Transverse colon (tissue), 4 donors: ENCODE measurements at regions not wholly inside any gene's neighbourhood (a gene's known extent, or its start where the extent isn't known, plus 50 kb on each side); places are given as distances from the start of the nearest gene placed in this dataset.

Source experiments
- DNase-seq: peaks from one replicate; pipeline ENCODE4 v3.0.0-alpha.2; 2019
- H3K27ac ChIP-seq, 4 donors: fragments of 200-600 bp; sonication (generic); 2 replicates each; pipeline ENCODE4 v1.5.1; 2016 to 2018; ENCODE audit warnings: inconsistent platforms in 4 of 4
- H3K27me3 ChIP-seq: fragments of 200-600 bp; sonication (generic); 2 replicates; pipeline ENCODE4 v1.5.1; 2017; ENCODE audit warnings: inconsistent platforms
- H3K36me3 ChIP-seq, 4 donors: fragments of 200-600 bp; sonication (generic); 2 replicates each; pipeline ENCODE4 v1.5.1; 2017 to 2019; ENCODE audit warnings: inconsistent platforms in 4 of 4
- H3K4me1 ChIP-seq, 4 donors: fragments of 200-600 bp; sonication (generic); 2 replicates each; pipeline ENCODE4 v1.5.1; 2017 to 2020; ENCODE audit warnings: inconsistent platforms in 4 of 4
- H3K4me3 ChIP-seq, 4 donors: fragments of 200-600 bp; sonication (generic); 1 replicate in 1 of 4; 2 replicates in 3 of 4; pipeline versions ENCODE4 v1.5.1 to v1.6.1; 2017 to 2019; ENCODE audit warnings: inconsistent platforms in 4 of 4
- H3K9me3 ChIP-seq, 2 donors: fragments of 200-600 bp; sonication (generic); 2 replicates each; pipeline ENCODE4 v1.5.1; 2017 to 2019; ENCODE audit warnings: inconsistent platforms in 2 of 2
- EP300 ChIP-seq: sonication (generic); formaldehyde crosslinking; IDR thresholded peaks from one replicate; pipeline ENCODE4 v1.6.1; 2017; ENCODE audit warnings: antibody characterized with exemption, low read depth
- POLR2A ChIP-seq: fragments of 450-650 bp; IDR thresholded peaks from one replicate; pipeline ENCODE4 v1.6.1; 2016; ENCODE audit warnings: antibody characterized with exemption, mild to moderate bottlenecking, moderate library complexity
- POLR2AphosphoS5 ChIP-seq, 3 donors: sonication (generic); formaldehyde crosslinking; IDR thresholded peaks; one replicate each; pipeline ENCODE4 v1.6.1; 2016; ENCODE audit warnings: antibody characterized with exemption in 3 of 3
- WGBS, 2 donors: methylation state at CpG; one replicate each; pipeline ENCODE4 v1.1.5; 2018; ENCODE audit warnings: low coverage in 1 of 2; 5-methylcytosine and 5-hydroxymethylcytosine counted together
- in situ Hi-C, 4 donors: fragments of 200-750 bp; cut with MboI; loops; one replicate each; pipeline versions ENCODE4 v1.15.0 to v1.15.1; 2017; ENCODE audit warnings: low sequenced_read_pairs in 3 of 4, low pct_ligation_motif_present in 1 of 4, low pct_unique_long_range_greater_than_20kb in 1 of 4
- intact Hi-C: fragments of 100-400 bp; cut with DNase I; formaldehyde crosslinking; loops from one replicate; pipeline ENCODE4 v1.15.1; 2023; ENCODE audit warnings: low total_unique reads
- TF ChIP-seq, protein P1 (sequence below), 5 experiments: fragments of 200-600 bp in 3 of 5; fragments of 450-650 bp in 2 of 5; sonication (generic) in 3 of 5; IDR thresholded peaks; 1 replicate in 2 of 5; 2 replicates in 3 of 5; pipeline ENCODE4 v1.5.1; 2016 to 2017; ENCODE audit warnings: antibody characterized with exemption in 5 of 5, inconsistent platforms in 3 of 5, mild to moderate bottlenecking in 2 of 5, moderate library complexity in 1 of 5

DNA sequence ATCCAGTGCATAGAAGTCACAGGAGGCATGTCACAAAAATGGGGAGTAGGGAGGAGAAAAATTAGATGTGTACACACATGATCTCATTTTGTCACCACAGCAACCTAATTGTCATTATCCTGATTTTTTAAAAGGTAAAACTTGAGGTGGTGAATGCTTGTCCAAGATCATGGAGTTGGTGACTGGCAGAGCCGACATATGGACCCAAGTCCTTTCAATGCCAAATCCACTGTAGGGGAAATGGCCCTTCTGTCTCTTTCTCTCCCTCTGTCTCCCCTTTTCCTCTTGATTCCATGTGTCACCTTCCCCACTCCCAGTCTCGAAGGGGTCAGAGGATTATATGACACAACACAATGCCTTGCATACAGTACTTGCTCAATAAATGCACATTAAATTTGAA is 65.7 kb upstream of the JUN start:
- H3K4me1 ChIP-seq, result peaks cover 5 to 10% (median 8%) of the 10 kb centered on the region in 4 donors

DNA sequence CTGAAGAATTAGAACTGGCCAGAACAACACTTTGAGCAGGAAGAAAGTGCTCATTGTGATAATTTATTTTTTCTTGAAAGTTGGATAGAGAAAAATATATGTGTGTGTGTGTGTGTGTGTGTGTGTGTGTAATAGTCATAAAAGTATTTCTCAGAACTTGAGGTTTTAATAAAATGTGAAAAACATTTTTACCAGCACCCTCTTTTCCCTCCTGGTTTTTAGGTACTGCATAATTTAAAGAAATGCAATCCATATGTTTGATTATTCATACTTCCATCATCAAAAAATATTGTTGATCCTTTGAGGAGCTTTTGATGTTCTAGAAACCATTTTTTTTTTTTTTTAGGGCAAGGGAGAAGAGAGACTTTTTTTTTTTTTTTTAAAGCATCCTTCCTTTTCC is 66.8 kb upstream of the JUN start:
- Histone ChIP-seq H3K4me3 (no peak overlapping the region), H3K27me3 (no peaks in the 10 kb centered on the region), H3K27ac (no peak overlapping the region), H3K4me1 (peaks cover 5 to 10% (median 8%) of the 10 kb centered on the region in 4 donors), H3K9me3 (no peaks in the 10 kb centered on the region), H3K36me3 (no peaks in the 10 kb centered on the region)
- TF ChIP-seq EP300 (no peak), POLR2AphosphoS5 (IDR thresholded peaks at IDR 0.05) (no peak), POLR2A (no peak)
- TF ChIP-seq, protein P1, sequence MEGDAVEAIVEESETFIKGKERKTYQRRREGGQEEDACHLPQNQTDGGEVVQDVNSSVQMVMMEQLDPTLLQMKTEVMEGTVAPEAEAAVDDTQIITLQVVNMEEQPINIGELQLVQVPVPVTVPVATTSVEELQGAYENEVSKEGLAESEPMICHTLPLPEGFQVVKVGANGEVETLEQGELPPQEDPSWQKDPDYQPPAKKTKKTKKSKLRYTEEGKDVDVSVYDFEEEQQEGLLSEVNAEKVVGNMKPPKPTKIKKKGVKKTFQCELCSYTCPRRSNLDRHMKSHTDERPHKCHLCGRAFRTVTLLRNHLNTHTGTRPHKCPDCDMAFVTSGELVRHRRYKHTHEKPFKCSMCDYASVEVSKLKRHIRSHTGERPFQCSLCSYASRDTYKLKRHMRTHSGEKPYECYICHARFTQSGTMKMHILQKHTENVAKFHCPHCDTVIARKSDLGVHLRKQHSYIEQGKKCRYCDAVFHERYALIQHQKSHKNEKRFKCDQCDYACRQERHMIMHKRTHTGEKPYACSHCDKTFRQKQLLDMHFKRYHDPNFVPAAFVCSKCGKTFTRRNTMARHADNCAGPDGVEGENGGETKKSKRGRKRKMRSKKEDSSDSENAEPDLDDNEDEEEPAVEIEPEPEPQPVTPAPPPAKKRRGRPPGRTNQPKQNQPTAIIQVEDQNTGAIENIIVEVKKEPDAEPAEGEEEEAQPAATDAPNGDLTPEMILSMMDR (IDR thresholded peaks at IDR 0.05), result no peak
- in situ Hi-C loops, result no loop called here
- DNase-seq, result no peak
- intact Hi-C loops, result no loop called here

More for the DNA sequence above, 65.7 kb upstream of the JUN start:
- DNase-seq, result no peak
- Histone ChIP-seq H3K27ac (peak overlapping the region; percentile 21 to 41 (median 36)), H3K9me3 (no peaks in the 10 kb centered on the region), H3K36me3 (no peaks in the 10 kb centered on the region), H3K27me3 (no peaks in the 10 kb centered on the region), H3K4me3 (no peak overlapping the region)
- TF ChIP-seq, protein P1 (IDR thresholded peaks at IDR 0.05), result no peak
- no peak for TF ChIP-seq POLR2A
- TF ChIP-seq EP300, result no peak
- no peak for TF ChIP-seq POLR2AphosphoS5 (IDR thresholded peaks at IDR 0.05)
- intact Hi-C loops, result no loop called here
- WGBS, 2 donors, result 93 to 96% methylated on average over 2 of the region's 2 CpGs
- in situ Hi-C loops, result no loop called here

DNA sequence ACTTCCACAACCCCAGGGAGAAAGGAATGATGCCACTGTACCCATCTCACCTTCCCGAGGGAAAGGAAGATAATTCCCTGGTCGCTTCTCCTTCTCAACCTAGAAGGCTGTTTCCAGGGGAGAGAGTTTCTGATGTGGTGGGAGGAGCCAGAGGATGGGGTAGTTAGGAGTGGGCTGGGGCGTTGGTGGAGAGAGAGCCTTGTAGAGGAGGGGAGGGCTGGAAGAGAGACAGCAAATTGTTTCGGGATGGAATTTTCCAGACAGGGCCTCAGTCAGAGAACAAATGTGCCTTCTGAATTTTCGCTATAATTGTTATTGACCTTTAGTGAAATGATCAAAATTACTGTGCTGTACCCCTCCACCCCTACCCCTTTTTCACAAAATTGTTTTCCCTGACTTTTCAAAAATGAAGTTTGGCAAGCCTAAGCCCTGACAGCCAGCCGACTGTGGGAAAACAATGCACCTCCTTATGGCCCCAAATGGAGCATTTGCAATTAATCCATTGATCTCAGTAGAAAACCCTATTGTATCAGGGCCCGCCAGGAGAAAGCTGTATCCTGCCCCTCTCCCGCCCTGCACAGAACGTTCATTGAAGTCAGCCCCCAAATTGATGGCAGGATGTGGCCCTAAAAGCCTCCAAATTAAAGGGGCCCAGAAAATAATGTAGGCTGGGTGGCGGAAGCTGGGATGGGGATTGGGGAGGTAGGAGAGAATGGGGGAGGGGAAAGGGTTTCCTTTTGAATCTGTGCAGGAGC is 69.1 kb upstream of the JUN start:
- no peak for DNase-seq
- Histone ChIP-seq H3K27ac (no peak overlapping the region), H3K9me3 (no peaks in the 10 kb centered on the region), H3K4me1 (peaks cover 5 to 11% (median 9%) of the 10 kb centered on the region in 4 donors), H3K4me3 (no peak overlapping the region), H3K36me3 (no peaks in the 10 kb centered on the region), H3K27me3 (no peaks in the 10 kb centered on the region)
- intact Hi-C loops (no loop called here), in situ Hi-C loops (no loop called here)
- WGBS, 2 donors, result 83 to 85% methylated on average over 10 of the region's 10 CpGs
- TF ChIP-seq POLR2A (no peak), EP300 (no peak), POLR2AphosphoS5 (IDR thresholded peaks at IDR 0.05) (no peak)
- TF ChIP-seq, protein P1 (IDR thresholded peaks at IDR 0.05), result no peak

DNA sequence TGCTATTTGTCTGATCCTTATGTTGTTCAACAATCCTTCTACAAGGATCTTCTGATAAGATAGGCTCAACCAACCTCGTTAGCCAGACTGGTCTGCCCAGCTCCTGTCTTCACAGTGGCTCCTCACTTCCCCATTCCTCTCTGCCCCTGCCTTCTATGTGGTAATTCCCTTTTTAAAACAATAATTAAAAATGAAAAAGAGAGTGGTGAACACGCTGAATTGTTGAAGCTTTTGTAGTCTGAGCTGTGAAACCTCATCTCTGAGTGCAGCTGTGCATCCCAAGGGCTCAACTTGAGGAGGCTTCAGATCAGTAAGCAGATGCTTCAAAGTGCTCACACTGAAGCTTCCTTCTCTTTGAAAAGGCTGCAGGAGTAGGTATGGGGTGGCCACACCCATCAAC is 70.7 kb upstream of the JUN start:
- Histone ChIP-seq H3K4me1 (peaks cover 0 to 11% (median 3%) of the 10 kb centered on the region in 4 donors), H3K27ac (no peak overlapping the region), H3K9me3 (no peaks in the 10 kb centered on the region), H3K36me3 (no peaks in the 10 kb centered on the region), H3K27me3 (no peaks in the 10 kb centered on the region), H3K4me3 (no peak overlapping the region)
- WGBS, 2 donors, result 31 to 53% methylated on average over 2 of the region's 2 CpGs
- TF ChIP-seq EP300 (no peak), POLR2AphosphoS5 (IDR thresholded peaks at IDR 0.05) (no peak), POLR2A (no peak)
- TF ChIP-seq, protein P1 (IDR thresholded peaks at IDR 0.05), result no peak
- DNase-seq, result no peak
- intact Hi-C loops, result no loop called here
- in situ Hi-C loops, result no loop called here
